ENCODE measurements at regions not wholly inside any gene's neighbourhood (a gene's known extent, or its start where the extent isn't known, plus 50 kb on each side); places are given as distances from the start of the nearest gene placed in this dataset.
"Not testable (repeated sequence)": the region's sequence is repeated elsewhere in the genome, so short reads cannot be mapped to it uniquely, and the experiment has no call there.

GRCh38 chr4:180350901-180351300 lies 1892.3 kb upstream of the TENM3 start:
- no peaks in the 10 kb centered on the region for H3K9me3 Mint-ChIP-seq (ENCODE audit: unreplicated experiment)
- no peaks in the 10 kb centered on the region for H3K27me3 Mint-ChIP-seq (ENCODE audit: unreplicated experiment)
- H3K4me3 Mint-ChIP-seq (ENCODE audit: unreplicated experiment): no peak overlapping the region
- no peak for TF ChIP-seq CTCF (IDR thresholded peaks at IDR 0.05; ENCODE audit: unreplicated experiment)
- no peak overlapping the region for H3K27ac Mint-ChIP-seq (ENCODE audit: unreplicated experiment)
- no peak for DNase-seq (ENCODE audit: low spot score)
- H3K36me3 Mint-ChIP-seq (ENCODE audit: low read depth, unreplicated experiment): peaks cover 7% of the 10 kb centered on the region
- peaks cover 11% of the 10 kb centered on the region for H3K4me1 Mint-ChIP-seq (ENCODE audit: unreplicated experiment)

GRCh38 chr4:180356766-180357165 lies 1886.4 kb upstream of the TENM3 start:
- Mint-ChIP-seq H3K36me3 (ENCODE audit: low read depth, unreplicated experiment) (peaks cover 7% of the 10 kb centered on the region), H3K27me3 (ENCODE audit: unreplicated experiment) (peaks cover 1% of the 10 kb centered on the region), H3K4me1 (ENCODE audit: unreplicated experiment) (no peaks in the 10 kb centered on the region), H3K4me3 (ENCODE audit: unreplicated experiment) (no peak overlapping the region), H3K9me3 (ENCODE audit: unreplicated experiment) (no peaks in the 10 kb centered on the region), H3K27ac (ENCODE audit: unreplicated experiment) (no peak overlapping the region)
- TF ChIP-seq CTCF (IDR thresholded peaks at IDR 0.05; ENCODE audit: unreplicated experiment): no peak
- no peak for DNase-seq (ENCODE audit: low spot score)

DNA sequence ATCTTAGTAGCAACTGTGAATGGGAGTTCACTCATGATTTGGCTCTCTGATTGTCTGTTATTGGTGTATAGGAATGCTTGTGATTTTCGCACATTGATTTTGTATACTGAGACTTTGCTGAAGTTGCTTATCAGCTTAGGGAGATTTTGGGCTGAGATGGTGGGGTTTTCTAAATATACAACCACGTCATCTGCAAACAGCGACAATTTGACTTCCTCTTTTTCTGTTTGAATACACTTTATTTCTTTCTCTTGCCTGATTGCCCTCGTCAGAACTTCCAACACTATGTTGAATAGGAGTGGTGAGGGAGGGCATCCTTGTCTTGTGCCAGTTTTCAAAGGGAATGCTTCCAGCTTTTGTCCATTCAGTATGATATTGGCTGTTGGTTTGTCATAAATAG lies 1883.1 kb upstream of the TENM3 start:
- H3K27me3 Mint-ChIP-seq (ENCODE audit: unreplicated experiment); H3K4me1 Mint-ChIP-seq (ENCODE audit: unreplicated experiment); H3K4me3 Mint-ChIP-seq (ENCODE audit: unreplicated experiment); DNase-seq (ENCODE audit: low spot score); H3K36me3 Mint-ChIP-seq (ENCODE audit: low read depth, unreplicated experiment); H3K9me3 Mint-ChIP-seq (ENCODE audit: unreplicated experiment); H3K27ac Mint-ChIP-seq (ENCODE audit: unreplicated experiment): not testable (repeated sequence)

- DNase-seq (ENCODE audit: low spot score): no peak
- H3K9me3 Mint-ChIP-seq (ENCODE audit: unreplicated experiment): no peaks in the 10 kb centered on the region
- H3K27me3 Mint-ChIP-seq (ENCODE audit: unreplicated experiment): peaks cover 3% of the 10 kb centered on the region
- H3K36me3 Mint-ChIP-seq (ENCODE audit: low read depth, unreplicated experiment): no peaks in the 10 kb centered on the region
- no peak overlapping the region for H3K27ac Mint-ChIP-seq (ENCODE audit: unreplicated experiment)
- no peak for TF ChIP-seq CTCF (IDR thresholded peaks at IDR 0.05; ENCODE audit: unreplicated experiment)
- H3K4me1 Mint-ChIP-seq (ENCODE audit: unreplicated experiment): no peaks in the 10 kb centered on the region
- H3K4me3 Mint-ChIP-seq (ENCODE audit: unreplicated experiment): no peak overlapping the region
Measured at GRCh38 chr4:180363815-180364214, 1879.4 kb upstream of the TENM3 start.

DNA sequence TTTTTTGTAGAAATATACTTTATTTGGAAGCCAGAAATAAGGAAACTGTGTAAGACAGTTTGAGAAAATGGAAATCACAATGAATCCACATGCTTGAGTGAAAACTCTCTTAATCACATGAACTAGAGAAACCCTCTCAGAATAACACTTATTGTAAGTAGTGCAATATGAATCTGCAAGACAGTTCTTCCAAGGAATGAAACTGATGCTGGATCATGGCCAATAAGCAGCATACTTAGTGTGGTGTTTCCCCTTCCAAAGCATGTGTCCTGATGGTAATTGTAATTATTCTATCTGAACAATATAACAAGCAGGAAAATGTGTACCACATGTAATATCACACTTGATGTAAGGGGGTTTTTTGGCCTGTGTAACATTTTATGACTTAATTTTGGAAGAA lies 1870.5 kb upstream of the TENM3 start:
- Mint-ChIP-seq H3K4me1 (ENCODE audit: unreplicated experiment) (peaks cover 4% of the 10 kb centered on the region), H3K4me3 (ENCODE audit: unreplicated experiment) (no peak overlapping the region), H3K27me3 (ENCODE audit: unreplicated experiment) (no peaks in the 10 kb centered on the region), H3K36me3 (ENCODE audit: low read depth, unreplicated experiment) (no peaks in the 10 kb centered on the region), H3K27ac (ENCODE audit: unreplicated experiment) (no peak overlapping the region), H3K9me3 (ENCODE audit: unreplicated experiment) (no peaks in the 10 kb centered on the region)
- TF ChIP-seq CTCF (IDR thresholded peaks at IDR 0.05; ENCODE audit: unreplicated experiment): no peak
- no peak for DNase-seq (ENCODE audit: low spot score)

GRCh38 chr4:180377741-180378140 lies 1865.5 kb upstream of the TENM3 start:
- H3K27me3 Mint-ChIP-seq (ENCODE audit: unreplicated experiment): no peaks in the 10 kb centered on the region
- peaks cover 7% of the 10 kb centered on the region for H3K4me1 Mint-ChIP-seq (ENCODE audit: unreplicated experiment)
- DNase-seq (ENCODE audit: low spot score): no peak
- no peak overlapping the region for H3K27ac Mint-ChIP-seq (ENCODE audit: unreplicated experiment)
- no peak overlapping the region for H3K4me3 Mint-ChIP-seq (ENCODE audit: unreplicated experiment)
- H3K36me3 Mint-ChIP-seq (ENCODE audit: low read depth, unreplicated experiment): no peaks in the 10 kb centered on the region
- no peaks in the 10 kb centered on the region for H3K9me3 Mint-ChIP-seq (ENCODE audit: unreplicated experiment)
- TF ChIP-seq CTCF (IDR thresholded peaks at IDR 0.05; ENCODE audit: unreplicated experiment): no peak

All from endothelial cell (in vitro differentiated cells).